K562 (cell line): ENCODE measurements at regions not wholly inside any gene's neighbourhood (a gene's known extent, or its start where the extent isn't known, plus 50 kb on each side); places are given as distances from the start of the nearest gene placed in this dataset.

Source experiments
- ATAC-seq: fragments of 200-7000 bp; cut with Tn5 transposase; 3 replicates; pipeline ENCODE4 v1.9.1; 2020; ENCODE audit warnings: moderate library complexity
- BruUV-seq: library from RNA; stranded (reverse); fragments of 400-500 nt; replicated peaks from 2 replicates; lab custom pipeline; 2021; lab: Mats Ljungman, UMichigan
- CTCF ChIA-PET: fragments of 300-600 bp; formaldehyde crosslinking; extraction: SDS; loops from one replicate; lab custom pipeline; 2021; ENCODE audit warnings: low intra/inter-chr PET ratio; lab: Yijun Ruan, JAX
- POLR2A ChIA-PET: fragments of 300-600, 350-650 bp; sonication (Branson Sonifier 250); formaldehyde crosslinking; extraction: SDS; loops from one replicate; lab custom pipeline; 2021; ENCODE audit warnings: antibody characterized with exemption, inconsistent platforms; lab: Yijun Ruan, JAX
- DNase-seq, 4 experiments: peaks; one replicate each; pipeline versions ENCODE4 v3.0.0 to v3.0.0-alpha.2; 2011 to 2018; ENCODE audit warnings: low spot score in 3 of 4, mixed read lengths in 3 of 4; ENCODE audit errors: extremely low read depth in 1 of 4
- FAIRE-seq: peaks from 2 replicates; lab custom pipeline; 2011; peaks lifted over from hg19 to GRCh38; lab: Jason Lieb, UNC
- H2AFZ ChIP-seq: 2 replicates; pipeline ENCODE4 v1.6.0; 2011; ENCODE audit warnings: low read depth, low read length, control low read depth, inconsistent platforms
- H3K27ac ChIP-seq: fragments of 200-600 bp; 3 replicates; pipeline ENCODE4 v1.8.0; 2011; ENCODE audit warnings: low read depth, mild to moderate bottlenecking, control low read depth, inconsistent platforms, low read length, moderate library complexity, mixed read lengths; ENCODE audit errors: extremely low read depth
- H3K27me3 ChIP-seq, 2 experiments: fragments of 300-600 bp in 1 of 2; 2 replicates in 1 of 2; 3 replicates in 1 of 2; pipeline versions ENCODE4 v1.6.0 to v1.8.0; 2011; ENCODE audit warnings: inconsistent platforms in 2 of 2, low read length in 2 of 2, mild to moderate bottlenecking in 1 of 2, mixed read lengths in 1 of 2, moderate library complexity in 1 of 2; ENCODE audit not compliant: control insufficient read depth in 2 of 2, insufficient read depth in 2 of 2
- H3K36me3 ChIP-seq: fragments of 300-600 bp; 3 replicates; pipeline ENCODE4 v1.8.0; 2011; ENCODE audit warnings: mild to moderate bottlenecking, low read length, inconsistent platforms; ENCODE audit not compliant: control insufficient read depth, insufficient read depth
- H3K4me1 ChIP-seq, 2 experiments: fragments of 200-600 bp in 1 of 2; replicated peaks in 1 of 2; 2 replicates in 1 of 2; 3 replicates in 1 of 2; pipeline versions ENCODE4 v1.5.1 to v1.8.0; 2011; ENCODE audit warnings: inconsistent platforms in 2 of 2, low read length in 2 of 2, mild to moderate bottlenecking in 1 of 2, mixed read lengths in 1 of 2, moderate library complexity in 1 of 2; ENCODE audit not compliant: control insufficient read depth in 2 of 2, insufficient read depth in 2 of 2
- H3K4me2 ChIP-seq: 2 replicates; pipeline ENCODE4 v1.6.1; 2011; ENCODE audit warnings: low read length, control low read depth, inconsistent platforms, mixed read lengths; ENCODE audit not compliant: insufficient read depth
- H3K4me3 ChIP-seq: fragments of 200-600 bp; sonication (generic), shearing (Covaris generic); 2 replicates; pipeline ENCODE4 v1.5.1; 2016; ENCODE audit warnings: control low read depth, inconsistent platforms
- H3K79me2 ChIP-seq: fragments of 200-600 bp; 3 replicates; pipeline ENCODE4 v1.8.0; 2011; ENCODE audit warnings: low read length, inconsistent platforms; ENCODE audit not compliant: control insufficient read depth, insufficient read depth
- H3K9ac ChIP-seq, 2 experiments: 2 replicates each; pipeline versions ENCODE4 v1.6.0 to v1.6.1; 2011; ENCODE audit warnings: low read depth in 2 of 2, low read length in 2 of 2, control low read depth in 1 of 2, inconsistent platforms in 1 of 2, mild to moderate bottlenecking in 1 of 2, mixed read lengths in 1 of 2; ENCODE audit not compliant: insufficient read depth in 1 of 2
- H3K9me1 ChIP-seq: one replicate; pipeline ENCODE4 v1.6.0; 2011; ENCODE audit warnings: inconsistent platforms, mild to moderate bottlenecking, low read length, moderate library complexity; ENCODE audit not compliant: control insufficient read depth, insufficient read depth
- H3K9me3 ChIP-seq: replicated peaks from 2 replicates; pipeline ENCODE4 v1.5.1; 2011; ENCODE audit warnings: low read depth, low read length, inconsistent platforms; ENCODE audit not compliant: control insufficient read depth, insufficient read depth
- H4K20me1 ChIP-seq: replicated peaks from 2 replicates; pipeline ENCODE4 v1.6.1; 2011; ENCODE audit warnings: low read length, inconsistent platforms, mixed read lengths; ENCODE audit not compliant: control insufficient read depth, insufficient read depth
- ATF7 ChIP-seq: fragments of 450-650 bp; IDR thresholded peaks from 2 replicates; pipeline ENCODE4 v1.7.1; 2014; ENCODE audit warnings: mild to moderate bottlenecking, moderate library complexity
- CHD2 ChIP-seq: IDR thresholded peaks from 2 replicates; pipeline ENCODE4 v1.6.1; 2011; ENCODE audit warnings: low read depth, low read length
- GTF2B ChIP-seq: IDR thresholded peaks from 2 replicates; pipeline ENCODE4 v1.6.1; 2011; ENCODE audit not compliant: insufficient read length; ENCODE audit errors: extremely low read depth
- KDM1A ChIP-seq, 2 experiments: fragments of 450-650 bp; IDR thresholded peaks; 2 replicates each; pipeline ENCODE4 v1.6.1; 2016; ENCODE audit warnings: mild to moderate bottlenecking in 2 of 2
- POLR2H ChIP-seq: IDR thresholded peaks from 2 replicates; pipeline ENCODE4 v1.6.1; 2016; ENCODE audit warnings: missing genetic modification characterization, low read depth, mild to moderate bottlenecking, control low read depth, missing compliant biosample characterization, moderate library complexity
- SP1 ChIP-seq: sonication (generic); formaldehyde crosslinking; IDR thresholded peaks from 2 replicates; pipeline ENCODE4 v1.8.1; 2022; ENCODE audit warnings: mild to moderate bottlenecking, missing genetic modification reagents
- TAF15 ChIP-seq: fragments of 200-400 bp; formaldehyde crosslinking; IDR thresholded peaks from 2 replicates; pipeline ENCODE4 v1.6.1; 2017; ENCODE audit warnings: mild to moderate bottlenecking, low read depth, low read length, moderate library complexity
- TSC22D4 ChIP-seq: fragments of 450-650 bp; IDR thresholded peaks from 2 replicates; pipeline ENCODE4 v1.6.1; 2016; ENCODE audit warnings: missing genetic modification characterization, missing biosample characterization, control low read depth
- ZBED1 ChIP-seq: IDR thresholded peaks from 2 replicates; pipeline ENCODE4 v1.6.1; 2014
- ZNF347 ChIP-seq: fragments of 450-650 bp; formaldehyde crosslinking; IDR thresholded peaks from 2 replicates; pipeline ENCODE4 v1.4.0; 2020; ENCODE audit warnings: low read depth, mild to moderate bottlenecking, moderate library complexity
- whole genome bisulfite sequencing: fragments of 100-300 bp; shearing (Covaris generic); methylation state at CpG from one replicate; pipeline ENCODE4 v1.1.6; 2016; ENCODE audit warnings: low coverage, mixed read lengths; ENCODE audit not compliant: insufficient coverage; ENCODE audit errors: missing lambda C conversion rate; 5-methylcytosine and 5-hydroxymethylcytosine counted together
- in situ Hi-C: fragments of 300-500 bp; cut with MboI; formaldehyde crosslinking; loops from 4 replicates; pipeline ENCODE4 v1.15.0; 2018; ENCODE audit warnings: inconsistent platforms, mixed read lengths
- intact Hi-C: fragments of 100-400 bp; cut with micrococcal nuclease; formaldehyde crosslinking; loops from 2 replicates; pipeline ENCODE4 v1.14.2; 2022

- in situ Hi-C loops, result no loop called here
- H3K27ac ChIP-seq, result no peak overlapping the region
- no peak overlapping the region for H3K9ac ChIP-seq
- no peaks in the 10 kb centered on the region for H3K4me1 ChIP-seq
- TF ChIP-seq ATF7 (no peak), GTF2B (no peak), KDM1A (IDR thresholded peaks at IDR 0.05) (no peak), ZBED1 (no peak), ZNF347 (CRISPR knock-in tag) (no peak), TSC22D4 (no peak), POLR2H (tag) (no peak), SP1 (CRISPR knock-in tag) (no peak), TAF15 (no peak), CHD2 (no peak)
- no peak overlapping the region for H3K4me2 ChIP-seq
- no peaks in the 10 kb centered on the region for H4K20me1 ChIP-seq
- CTCF ChIA-PET, result no interaction called here
- H3K27me3 ChIP-seq, result no peaks in the 10 kb centered on the region
- H3K9me3 ChIP-seq, result no peaks in the 10 kb centered on the region
- 6% methylated on average over 7 of the region's 7 CpGs for WGBS
- intact Hi-C loops, result no loop called here
- H3K4me3 ChIP-seq, result no peak overlapping the region
- ATAC-seq (no peak), DNase-seq (no peak), FAIRE-seq (no peak)
- POLR2A ChIA-PET, result no interaction called here
- BruUV-seq, result no TSS peak
- no peak overlapping the region for H2AFZ ChIP-seq
- no peaks in the 10 kb centered on the region for H3K9me1 ChIP-seq
- no peaks in the 10 kb centered on the region for H3K36me3 ChIP-seq
- no peaks in the 10 kb centered on the region for H3K79me2 ChIP-seq
Observed at GRCh38 chr1:221165839-221166500, 286.7 kb downstream of the HLX start.
